Fibroblast of skin of right quadriceps (primary cell): ENCODE measurements at regions not wholly inside any gene's neighbourhood (a gene's known extent, or its start where the extent isn't known, plus 50 kb on each side); places are given as distances from the start of the nearest gene placed in this dataset.

ENCODE experiments used
- DNase-seq: peaks from one replicate; pipeline ENCODE4 v3.0.0-alpha.2; 2013

DNA sequence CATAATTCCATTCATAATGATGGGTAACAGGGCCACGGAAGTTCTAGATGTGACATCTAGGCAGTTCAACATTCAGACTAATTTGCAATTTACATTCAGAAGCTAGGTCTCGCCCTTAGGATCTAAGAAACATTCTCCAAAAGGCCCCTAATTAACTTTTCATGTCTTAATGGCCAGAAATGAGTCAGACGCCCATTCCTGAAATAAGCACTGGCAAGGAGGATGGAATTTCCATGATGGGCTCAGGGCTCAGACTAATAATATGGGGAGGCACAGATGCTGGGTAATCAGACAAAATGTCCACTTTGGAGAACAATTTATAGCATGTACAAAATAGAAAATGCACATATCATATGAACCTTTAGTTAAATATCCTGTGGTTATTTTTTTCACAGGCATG, 102.8 kb upstream of the RPS6KA3 start:
- DNase-seq: no peak

GRCh38 chrX:20364238-20364637, 97.5 kb upstream of the RPS6KA3 start:
- no peak for DNase-seq

- DNase-seq: no peak
Observed at GRCh38 chrX:20363275-20363674, 96.6 kb upstream of the RPS6KA3 start.

- DNase-seq: peak; percentile 56
Observed at GRCh38 chrX:20362268-20363267, 95.9 kb upstream of the RPS6KA3 start.

DNA sequence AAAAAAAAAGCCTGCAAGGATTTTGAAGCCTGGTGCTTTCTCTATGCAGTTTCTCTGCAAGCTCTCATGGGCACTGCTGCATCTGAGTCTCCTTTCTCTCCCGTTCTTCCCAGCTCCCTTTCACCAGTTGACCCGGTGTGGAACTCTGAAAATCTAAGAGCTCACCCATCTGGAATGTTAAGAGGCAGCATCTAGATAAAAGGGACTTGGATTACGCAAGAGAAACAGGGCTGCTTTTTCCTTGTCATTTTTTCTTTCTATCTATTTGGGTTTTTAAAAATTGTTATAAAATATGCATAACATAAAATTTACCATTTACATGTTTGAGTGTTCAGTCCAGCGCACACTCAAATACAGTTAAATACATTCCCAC, 95.2 kb upstream of the RPS6KA3 start:
- DNase-seq: peak; percentile 71

DNA sequence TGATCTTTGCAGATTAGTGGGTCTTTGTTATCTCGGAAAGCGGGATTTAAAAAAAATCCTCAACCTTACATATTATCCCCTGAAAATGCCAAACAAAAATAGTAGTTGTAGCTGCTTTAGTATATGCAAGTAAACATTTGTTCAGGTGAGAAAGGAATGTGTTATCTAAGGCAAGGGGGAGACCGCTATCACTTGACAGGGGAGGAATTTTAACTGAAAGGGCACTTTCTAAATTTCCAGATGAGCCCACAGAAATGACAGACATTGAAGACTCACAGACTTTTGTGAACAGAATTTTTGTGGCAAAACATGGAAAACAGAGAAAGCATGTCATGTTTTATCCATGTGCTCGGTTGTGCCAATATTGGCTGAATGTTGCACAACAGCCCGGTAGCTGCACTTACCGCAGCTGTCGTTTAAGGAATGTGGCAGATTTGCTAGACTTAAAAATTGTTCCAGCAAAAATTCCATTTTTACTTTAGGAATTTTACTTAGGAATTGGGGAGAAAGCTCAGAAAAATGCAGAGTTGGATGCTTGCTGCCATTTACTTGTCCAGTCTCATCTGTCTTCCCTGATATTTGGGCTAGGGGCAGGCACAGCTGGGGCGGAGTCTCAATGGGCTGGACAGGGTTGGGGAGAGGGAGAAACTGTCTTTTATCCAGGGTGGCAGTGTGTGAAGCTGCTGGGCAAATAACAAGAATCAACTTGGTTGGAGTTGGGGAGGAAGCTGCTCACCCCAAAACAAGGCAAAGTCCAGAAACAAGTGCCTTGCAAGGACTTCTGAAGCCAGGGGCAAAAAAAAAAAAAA, 94.6 kb upstream of the RPS6KA3 start:
- peak; percentile 74 for DNase-seq

DNA sequence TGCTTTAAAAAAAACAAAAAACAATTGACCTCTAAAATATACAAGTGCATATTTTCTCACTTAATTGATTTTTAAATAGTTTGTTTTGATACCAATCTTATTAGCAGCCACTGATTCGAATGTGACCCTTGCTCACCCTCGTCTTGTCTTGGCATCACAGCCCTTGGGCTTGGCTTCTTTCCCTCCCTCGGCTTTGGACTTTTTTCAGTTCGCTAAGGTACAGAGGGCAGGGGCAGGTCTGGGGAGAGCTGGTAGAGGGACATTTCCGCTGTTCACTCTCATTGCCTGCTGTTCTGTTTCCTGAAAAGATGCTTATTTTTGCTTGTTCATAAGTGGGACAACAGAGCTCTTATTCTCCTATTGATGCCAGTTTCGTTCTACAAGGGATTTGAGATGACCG, 88.5 kb upstream of the RPS6KA3 start:
- no peak for DNase-seq

- DNase-seq: no peak
Observed at GRCh38 chrX:20354505-20354904, 87.8 kb upstream of the RPS6KA3 start.

DNA sequence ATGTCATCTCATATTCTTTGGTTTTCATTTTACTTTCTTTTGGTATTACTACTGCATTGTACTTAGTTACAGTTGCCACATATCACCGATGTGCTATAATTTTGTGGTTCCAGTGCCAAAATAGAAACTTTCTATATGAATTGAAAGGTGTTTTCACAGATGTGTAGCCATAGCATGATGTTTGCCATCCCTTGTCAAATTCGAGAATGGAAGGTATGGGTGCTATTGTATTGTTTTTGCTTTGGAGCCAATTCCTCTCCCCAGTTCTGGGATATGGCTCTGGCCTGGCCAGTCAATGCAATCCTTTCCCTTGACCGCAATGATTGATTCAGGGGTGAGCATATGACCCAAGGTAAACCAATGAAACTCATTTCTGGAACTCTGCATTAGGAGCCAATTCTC, 86.2 kb upstream of the RPS6KA3 start:
- DNase-seq: no peak

- DNase-seq: no peak
Observed at GRCh38 chrX:20352504-20352903, 85.8 kb upstream of the RPS6KA3 start.

DNA sequence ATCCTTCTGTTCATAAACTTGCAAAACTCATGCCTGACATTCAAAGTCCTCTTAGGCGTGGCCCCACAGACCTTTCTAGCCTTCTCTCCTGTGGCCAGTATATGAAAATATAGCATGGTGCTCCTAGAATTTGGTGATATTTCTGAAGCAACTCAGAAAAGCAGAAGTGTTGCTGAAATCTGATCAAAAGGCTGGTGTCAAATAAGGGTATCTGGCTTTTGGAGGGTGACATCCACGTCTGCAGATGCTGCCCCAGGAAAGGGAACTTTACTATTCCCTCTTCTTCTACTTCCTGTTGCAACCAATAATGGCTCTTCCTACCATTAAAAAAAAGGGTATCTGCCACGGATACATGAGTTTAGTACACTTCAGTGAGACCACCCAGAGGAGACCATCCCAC, 83.9 kb upstream of the RPS6KA3 start:
- no peak for DNase-seq

GRCh38 chrX:20348139-20348538, 81.4 kb upstream of the RPS6KA3 start:
- no peak for DNase-seq

DNA sequence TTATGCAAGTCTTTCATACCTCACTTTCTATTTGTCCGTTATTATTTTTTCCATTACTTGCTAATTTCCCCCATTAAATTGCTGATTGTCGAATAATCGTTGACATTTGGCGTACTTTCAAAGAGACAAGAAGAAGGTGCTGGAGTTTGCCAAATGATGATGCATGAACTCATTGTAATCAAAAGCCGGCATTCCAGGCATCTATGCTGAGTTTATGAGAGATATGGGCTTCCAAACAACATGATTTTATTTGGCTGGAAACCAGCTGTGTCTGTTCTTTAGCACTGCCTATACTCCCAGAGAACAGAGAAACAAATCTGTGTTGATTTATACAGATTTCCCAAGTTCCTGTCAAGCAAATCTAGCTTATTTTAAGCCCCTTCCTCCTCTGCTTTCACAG, 80.8 kb upstream of the RPS6KA3 start:
- DNase-seq: peak; percentile 15

DNA sequence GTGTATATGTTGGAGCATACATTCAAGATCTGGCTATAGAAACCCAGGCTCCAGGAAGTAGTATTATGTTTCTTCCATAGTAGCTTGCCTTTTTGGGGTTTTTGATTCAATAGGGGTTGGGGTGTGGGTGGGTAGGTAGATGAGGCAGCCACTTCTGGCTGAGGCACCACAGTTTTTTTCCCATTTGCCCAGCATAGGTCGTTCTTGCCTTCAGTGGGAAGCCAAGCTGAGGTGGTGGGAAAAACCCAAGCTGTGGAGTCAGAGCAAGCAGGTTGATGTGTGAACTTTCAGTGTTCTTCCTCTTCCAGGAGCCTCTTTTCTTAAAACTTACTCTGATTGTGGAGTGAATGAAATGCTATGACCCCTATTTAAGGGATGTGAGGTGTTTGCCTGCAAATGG, 67.0 kb upstream of the RPS6KA3 start:
- no peak for DNase-seq

DNA sequence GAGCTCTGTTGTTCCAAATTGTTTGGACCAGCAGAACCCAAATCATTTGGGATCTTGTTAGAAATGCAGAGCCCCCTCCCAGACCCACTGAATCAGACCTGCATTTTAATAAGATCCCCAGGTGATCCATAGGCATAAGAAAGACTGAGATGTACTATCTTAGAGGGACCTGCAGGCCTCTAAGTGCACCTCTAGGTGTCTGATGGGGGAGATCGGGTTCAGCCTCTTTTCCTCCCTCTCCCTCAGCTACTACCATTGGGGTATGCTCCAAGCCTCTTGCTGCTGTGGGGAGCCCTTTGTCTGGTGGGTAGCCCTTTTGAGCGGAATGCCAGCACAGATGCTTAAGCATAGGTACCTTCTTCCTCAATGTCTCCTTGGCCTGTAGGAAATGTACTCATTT, 63.8 kb upstream of the RPS6KA3 start:
- DNase-seq: no peak

DNA sequence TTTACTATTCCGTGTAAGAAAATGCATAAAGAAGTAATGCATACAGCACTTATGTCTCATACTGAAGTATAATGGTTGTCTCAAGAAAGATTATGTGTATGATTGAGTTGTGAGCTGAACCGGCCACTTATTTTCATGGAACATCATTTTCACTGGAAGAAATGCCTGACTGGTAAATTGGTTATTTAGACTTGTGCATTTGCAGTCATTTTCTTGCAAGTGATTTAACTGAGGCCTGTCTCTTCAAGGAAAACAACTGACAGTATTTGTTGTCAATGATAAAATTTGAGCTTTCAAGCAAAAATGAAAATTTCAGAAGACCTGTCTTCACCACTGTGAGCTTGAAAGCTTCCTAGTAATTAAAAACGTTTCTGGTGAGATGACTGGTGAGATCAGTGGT, 62.7 kb upstream of the RPS6KA3 start:
- DNase-seq: no peak

DNA sequence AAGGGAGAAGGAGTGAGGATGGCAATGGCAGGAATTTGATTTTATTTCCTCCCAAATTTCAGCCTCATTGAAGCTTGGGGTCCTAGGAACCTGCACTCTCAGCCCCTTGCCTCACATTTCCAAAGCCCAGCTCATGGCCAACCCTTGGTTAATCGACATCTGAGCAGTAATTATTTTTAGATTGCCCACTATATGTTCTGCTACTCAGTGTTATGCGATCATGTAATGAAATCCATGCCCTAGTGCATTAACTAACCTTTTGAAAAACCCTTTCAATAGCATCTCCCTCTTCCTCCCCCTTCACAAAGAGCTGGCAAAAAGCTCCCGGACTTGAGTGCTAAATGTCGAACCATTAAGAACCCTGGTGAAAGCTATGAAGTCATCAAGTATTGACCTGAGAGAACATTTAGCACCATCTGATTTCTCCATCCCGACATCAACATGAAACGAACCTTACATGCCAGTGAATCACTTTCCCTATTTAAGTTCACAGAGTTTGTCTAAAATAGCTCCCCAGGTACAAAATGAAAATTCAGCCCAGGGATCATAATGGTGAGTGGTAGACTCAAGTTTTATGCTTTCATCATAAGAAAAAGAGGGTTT, 59.2 kb upstream of the RPS6KA3 start:
- no peak for DNase-seq

DNA sequence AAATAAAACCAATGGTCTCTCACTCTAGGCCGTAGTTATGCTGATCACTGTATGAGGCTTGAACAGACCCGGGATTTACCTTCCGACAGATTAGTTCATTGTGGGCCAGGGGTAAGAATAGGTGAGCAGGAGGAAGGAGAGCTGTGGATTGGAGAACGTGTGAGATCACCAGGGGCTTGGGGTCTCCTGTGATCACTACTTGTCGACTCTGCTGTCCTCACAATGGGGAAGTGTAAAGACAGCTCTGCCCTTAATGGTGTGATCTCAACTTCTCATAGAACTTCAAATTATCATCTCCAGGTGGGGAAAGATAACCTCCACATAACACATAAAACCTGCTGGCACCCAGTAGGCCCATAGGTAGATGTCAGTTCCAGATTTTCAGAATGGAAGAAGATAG, 56.2 kb upstream of the RPS6KA3 start:
- no peak for DNase-seq

- DNase-seq: no peak
Observed at GRCh38 chrX:20320461-20321159, 53.9 kb upstream of the RPS6KA3 start.

DNA sequence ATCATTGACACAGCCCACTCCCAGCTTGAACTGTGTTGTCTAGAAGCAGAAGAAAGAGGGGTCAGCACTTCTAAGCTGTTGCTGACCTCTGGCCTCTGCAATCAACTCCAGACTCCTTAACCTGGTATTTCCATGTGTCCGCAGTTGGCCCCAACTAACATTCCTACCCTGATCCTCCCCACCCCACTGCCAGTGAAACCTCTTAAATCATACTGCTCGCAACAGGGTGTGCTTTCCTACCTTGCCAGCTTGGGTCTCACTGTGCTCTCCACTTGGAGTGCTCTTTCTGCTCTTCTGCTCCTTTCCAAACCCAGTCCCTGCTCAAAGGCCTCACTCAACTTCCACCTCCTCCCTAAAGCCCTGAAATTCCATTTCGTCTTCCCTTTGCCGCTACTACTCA, 52.3 kb upstream of the RPS6KA3 start:
- no peak for DNase-seq

GRCh38 chrX:20317873-20318272, 51.2 kb upstream of the RPS6KA3 start:
- no peak for DNase-seq
